Kidney (tissue), 13 donors: ENCODE measurements at regions not wholly inside any gene's neighbourhood (a gene's known extent, or its start where the extent isn't known, plus 50 kb on each side); places are given as distances from the start of the nearest gene placed in this dataset.
A peak's percentile ranks its signal among the peaks of the same experiment; 100 is the strongest.

Experiments
- DNase-seq, 5 donors: peaks; one replicate each; pipeline ENCODE4 v3.0.0-alpha.2; 2013 to 2020
- FAIRE-seq: peaks from 2 replicates; lab custom pipeline; 2012; peaks lifted over from hg19 to GRCh38; lab: Jason Lieb, UNC
- H3K27ac ChIP-seq, 2 donors: one replicate each; pipeline ENCODE4 v1.7.0; 2013; ENCODE audit warnings: low read depth in 2 of 2, low read length in 2 of 2, inconsistent platforms in 1 of 2
- H3K27me3 ChIP-seq: one replicate; pipeline ENCODE4 v1.7.1; 2013; ENCODE audit warnings: low read length, inconsistent platforms; ENCODE audit not compliant: control insufficient read depth, insufficient read depth
- H3K36me3 ChIP-seq, 3 donors: one replicate each; pipeline versions ENCODE4 v1.7.0 to v1.7.1; 2013; ENCODE audit warnings: low read length in 3 of 3, control low read depth in 1 of 3, inconsistent platforms in 1 of 3; ENCODE audit not compliant: insufficient read depth in 3 of 3, control insufficient read depth in 2 of 3
- H3K4me1 ChIP-seq, 3 donors: one replicate each; pipeline versions ENCODE4 v1.7.0 to v1.7.1; 2013; ENCODE audit warnings: low read length in 3 of 3, inconsistent platforms in 1 of 3, low read depth in 1 of 3; ENCODE audit not compliant: control insufficient read depth in 2 of 3, insufficient read depth in 2 of 3
- H3K4me3 ChIP-seq, 3 donors: one replicate each; pipeline versions ENCODE4 v1.7.0 to v1.8.1; 2013; ENCODE audit warnings: low read length in 3 of 3, control low read depth in 1 of 3, inconsistent platforms in 1 of 3
- H3K9ac ChIP-seq, 3 donors: one replicate each; pipeline versions ENCODE4 v1.7.0 to v1.7.1; 2013; ENCODE audit warnings: low read length in 3 of 3, control low read depth in 1 of 3, inconsistent platforms in 1 of 3
- H3K9me3 ChIP-seq, 3 donors: one replicate each; pipeline versions ENCODE4 v1.7.0 to v1.7.1; 2013; ENCODE audit warnings: low read length in 3 of 3, control low read depth in 1 of 3, inconsistent platforms in 1 of 3; ENCODE audit not compliant: control insufficient read depth in 2 of 3, insufficient read depth in 1 of 3
- CTCF ChIP-seq: IDR thresholded peaks from 3 replicates; pipeline ENCODE4 v1.5.1; 2012; ENCODE audit warnings: mild to moderate bottlenecking, moderate library complexity, borderline replicate concordance; ENCODE audit not compliant: insufficient read depth; ENCODE audit errors: extremely low read depth
- intact Hi-C: fragments of 100-400 bp; cut with DNase I; formaldehyde crosslinking; loops from one replicate; pipeline ENCODE4 v1.11.1; 2022
- donor health status: control.
- donor health status: control.
- donor health status: control.
- donor health status: control.
- donor health status: control.
- donor health status: DM: yes; HTN: yes; CAD: no.
- donor health status: Normal renal cell carcinoma (clear cell type).

GRCh38 chr2:75325594-75325993 lies 126.3 kb upstream of the TACR1 start:
- Histone ChIP-seq H3K36me3 (no peaks in the 10 kb centered on the region), H3K27ac (no peak overlapping the region), H3K4me1 (no peaks in the 10 kb centered on the region), H3K9ac (no peak overlapping the region), H3K9me3 (no peaks in the 10 kb centered on the region), H3K4me3 (no peak overlapping the region), H3K27me3 (no peaks in the 10 kb centered on the region)
- no peak for TF ChIP-seq CTCF
- FAIRE-seq (no peak), DNase-seq (no peak)
- intact Hi-C loops: no loop called here

DNA sequence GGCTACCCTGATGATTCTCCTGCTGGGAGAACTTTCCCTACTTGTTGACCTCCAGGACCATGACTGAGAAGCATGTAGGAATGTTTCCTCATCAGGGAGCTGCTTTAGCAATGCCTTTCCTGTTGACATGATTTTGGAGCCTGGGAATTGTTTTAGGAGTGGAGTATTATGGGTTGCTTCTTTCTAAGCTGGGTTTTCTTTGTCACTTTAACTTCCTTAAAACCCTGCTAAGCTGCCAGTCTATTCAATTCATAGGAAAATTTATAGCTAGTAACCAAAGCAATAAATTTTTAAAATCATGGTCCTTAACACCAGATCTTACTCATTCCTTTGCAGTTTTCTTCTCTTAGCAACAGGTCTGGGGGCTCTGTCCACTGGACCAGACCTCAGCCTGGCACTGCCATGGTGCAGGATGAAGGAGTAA lies 125.6 kb upstream of the TACR1 start:
- Histone ChIP-seq H3K27ac (no peak overlapping the region), H3K9ac (no peak overlapping the region), H3K27me3 (no peaks in the 10 kb centered on the region), H3K36me3 (no peaks in the 10 kb centered on the region), H3K9me3 (no peaks in the 10 kb centered on the region), H3K4me3 (no peak overlapping the region), H3K4me1 (no peaks in the 10 kb centered on the region)
- FAIRE-seq (no peak), DNase-seq (peak in 1 of 5 donors; percentile 26)
- intact Hi-C loops: no loop called here
- no peak for TF ChIP-seq CTCF

- FAIRE-seq: no peak
- no peak overlapping the region for H3K27ac ChIP-seq
- no peaks in the 10 kb centered on the region for H3K9me3 ChIP-seq
- H3K27me3 ChIP-seq: no peaks in the 10 kb centered on the region
- no peak for TF ChIP-seq CTCF
- H3K9ac ChIP-seq: no peak overlapping the region
- no peaks in the 10 kb centered on the region for H3K4me1 ChIP-seq
- no peak for DNase-seq
- H3K4me3 ChIP-seq: no peak overlapping the region
- H3K36me3 ChIP-seq: no peaks in the 10 kb centered on the region
- intact Hi-C loops: no loop called here
Observed at GRCh38 chr2:75324141-75324540, 124.8 kb upstream of the TACR1 start.

DNA sequence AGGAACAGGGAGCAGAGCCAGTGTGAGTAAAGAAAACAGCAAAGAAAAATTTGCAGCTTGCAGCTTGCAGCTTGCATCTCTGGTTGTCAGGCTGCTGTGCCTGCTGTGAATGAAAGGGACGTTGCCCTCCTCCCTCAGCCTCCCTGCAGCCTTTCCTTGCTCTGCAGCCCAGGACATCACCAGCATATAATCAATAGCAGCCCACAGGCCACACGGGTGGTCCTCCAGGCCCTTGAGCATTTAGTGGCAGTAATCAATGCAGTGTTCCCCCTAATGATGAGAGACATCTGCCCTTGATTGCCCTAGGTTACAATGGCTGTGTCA lies 122.2 kb upstream of the TACR1 start:
- intact Hi-C loops: no loop called here
- H3K4me1 ChIP-seq: no peaks in the 10 kb centered on the region
- DNase-seq (no peak), FAIRE-seq (no peak)
- H3K27me3 ChIP-seq: no peaks in the 10 kb centered on the region
- H3K4me3 ChIP-seq: no peak overlapping the region
- no peak overlapping the region for H3K27ac ChIP-seq
- no peak for TF ChIP-seq CTCF
- H3K36me3 ChIP-seq: no peaks in the 10 kb centered on the region
- H3K9me3 ChIP-seq: no peaks in the 10 kb centered on the region
- H3K9ac ChIP-seq: no peak overlapping the region
